Astrocyte of the cerebellum (primary cell): ENCODE measurements at regions not wholly inside any gene's neighbourhood (a gene's known extent, or its start where the extent isn't known, plus 50 kb on each side); places are given as distances from the start of the nearest gene placed in this dataset.

Experiments
- DNase-seq: peaks from one replicate; pipeline ENCODE4 v3.0.0-alpha.2; 2011; ENCODE audit warnings: low read depth
- H3K4me3 ChIP-seq: 2 replicates; pipeline ENCODE4 v1.5.1; 2011; ENCODE audit warnings: mild to moderate bottlenecking, low read depth, low read length, moderate library complexity
- in situ Hi-C: cut with HindIII; loops from 2 replicates; pipeline ENCODE4 v1.10.0; 2017; ENCODE audit warnings: low sequenced_read_pairs
- TF ChIP-seq, protein P1 (sequence below): IDR thresholded peaks from 2 replicates; pipeline ENCODE4 v1.5.1; 2012; ENCODE audit warnings: low read length, low read depth, moderate library complexity, mild to moderate bottlenecking; ENCODE audit errors: missing control alignments

DNA sequence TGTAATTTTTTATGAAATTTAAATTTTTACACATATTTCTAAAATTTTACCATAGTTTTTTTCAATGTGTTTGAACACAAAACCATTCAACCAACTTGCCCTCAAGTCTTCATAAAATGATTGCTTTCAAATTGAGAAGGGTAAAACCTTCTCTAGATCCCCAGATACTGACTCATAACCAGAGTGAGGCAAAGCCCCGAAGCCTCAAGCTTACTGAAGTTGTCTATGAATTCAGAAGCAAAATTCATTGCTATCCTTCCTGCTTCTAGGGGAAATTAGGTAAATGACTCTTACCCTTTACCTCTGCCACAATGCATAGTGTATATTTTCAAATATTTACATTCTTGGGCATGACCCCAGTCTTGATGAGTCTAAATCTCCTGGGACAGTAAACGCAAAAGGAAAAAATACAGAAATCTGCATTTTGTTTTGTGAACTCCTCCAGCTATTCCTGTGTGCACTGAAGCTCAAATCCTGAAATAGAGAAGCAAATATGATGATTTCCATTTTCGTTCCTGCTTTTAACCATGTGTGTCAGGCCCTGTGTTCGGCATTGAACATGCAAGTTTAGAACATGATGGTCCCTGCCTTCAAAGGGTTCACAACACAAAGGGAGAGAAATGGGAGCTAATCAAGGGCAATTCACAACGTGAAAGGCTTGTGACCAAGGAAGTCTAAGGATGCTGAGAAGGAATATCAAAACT, 246.3 kb downstream of the SUCLG1 start:
- no peak for DNase-seq
- no peak overlapping the region for H3K4me3 ChIP-seq
- in situ Hi-C loops = no loop called here
- TF ChIP-seq, protein P1, sequence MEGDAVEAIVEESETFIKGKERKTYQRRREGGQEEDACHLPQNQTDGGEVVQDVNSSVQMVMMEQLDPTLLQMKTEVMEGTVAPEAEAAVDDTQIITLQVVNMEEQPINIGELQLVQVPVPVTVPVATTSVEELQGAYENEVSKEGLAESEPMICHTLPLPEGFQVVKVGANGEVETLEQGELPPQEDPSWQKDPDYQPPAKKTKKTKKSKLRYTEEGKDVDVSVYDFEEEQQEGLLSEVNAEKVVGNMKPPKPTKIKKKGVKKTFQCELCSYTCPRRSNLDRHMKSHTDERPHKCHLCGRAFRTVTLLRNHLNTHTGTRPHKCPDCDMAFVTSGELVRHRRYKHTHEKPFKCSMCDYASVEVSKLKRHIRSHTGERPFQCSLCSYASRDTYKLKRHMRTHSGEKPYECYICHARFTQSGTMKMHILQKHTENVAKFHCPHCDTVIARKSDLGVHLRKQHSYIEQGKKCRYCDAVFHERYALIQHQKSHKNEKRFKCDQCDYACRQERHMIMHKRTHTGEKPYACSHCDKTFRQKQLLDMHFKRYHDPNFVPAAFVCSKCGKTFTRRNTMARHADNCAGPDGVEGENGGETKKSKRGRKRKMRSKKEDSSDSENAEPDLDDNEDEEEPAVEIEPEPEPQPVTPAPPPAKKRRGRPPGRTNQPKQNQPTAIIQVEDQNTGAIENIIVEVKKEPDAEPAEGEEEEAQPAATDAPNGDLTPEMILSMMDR = no peak

DNA sequence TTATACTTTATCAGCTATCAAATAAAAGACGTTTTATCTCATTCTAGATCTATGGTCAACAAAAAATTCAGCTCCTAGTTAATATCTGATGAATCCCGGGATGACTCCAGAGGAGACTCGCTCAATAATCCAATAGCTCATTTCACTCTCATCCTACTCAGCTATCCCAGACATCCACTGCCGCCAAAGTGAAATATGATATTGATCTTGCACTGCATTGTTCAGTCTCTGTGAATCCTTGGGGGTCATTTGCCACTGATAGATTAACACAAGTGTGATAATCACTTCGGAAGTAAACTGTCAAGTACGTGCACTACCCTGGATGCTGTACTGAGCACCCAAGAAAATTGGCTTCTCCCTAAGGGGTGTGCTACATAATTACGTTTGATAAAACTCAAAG, 249.1 kb downstream of the SUCLG1 start:
- no peak for DNase-seq
- TF ChIP-seq, protein P1 = no peak
- no peak overlapping the region for H3K4me3 ChIP-seq
- in situ Hi-C loops = no loop called here

DNA sequence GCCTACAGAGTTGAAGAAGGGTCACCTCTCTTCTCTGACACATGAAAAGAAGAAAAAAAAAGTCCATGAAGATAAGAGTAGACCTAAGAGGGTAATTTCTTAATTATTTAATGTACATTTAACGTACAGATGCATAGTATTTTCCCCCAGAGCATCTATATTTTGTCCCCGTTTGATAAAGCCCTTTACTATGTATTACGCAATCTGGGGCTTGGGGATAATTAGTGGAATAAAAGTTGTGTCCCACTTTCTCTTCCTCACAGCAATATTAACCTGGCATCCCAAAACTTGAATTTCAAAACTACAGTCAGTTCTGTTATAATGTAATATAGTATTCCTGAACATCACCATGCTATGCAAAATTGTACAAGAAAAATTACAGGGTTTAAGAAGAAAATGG, 254.1 kb downstream of the SUCLG1 start:
- in situ Hi-C loops = no loop called here
- DNase-seq = no peak
- H3K4me3 ChIP-seq = no peak overlapping the region
- TF ChIP-seq, protein P1 = no peak

DNA sequence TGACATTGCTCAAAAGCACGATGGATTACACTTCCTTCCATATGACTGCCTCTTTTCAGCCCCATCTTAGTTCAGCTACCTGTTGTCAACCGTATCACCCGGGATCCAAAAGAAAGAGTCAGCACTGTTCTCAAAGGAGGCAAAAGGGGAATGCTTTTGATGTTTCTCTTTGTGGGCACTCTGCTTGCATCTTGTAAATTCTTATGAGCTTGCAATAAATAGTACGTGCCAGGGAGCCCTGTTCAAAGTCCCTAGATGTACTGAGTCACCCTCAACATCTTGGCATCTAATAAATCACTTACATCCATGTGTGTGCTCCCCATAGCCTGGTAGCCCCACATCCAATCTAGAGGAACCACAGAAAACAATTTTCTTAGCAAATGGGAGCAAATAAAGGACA, 256.9 kb downstream of the SUCLG1 start:
- no peak for DNase-seq
- TF ChIP-seq, protein P1 = no peak
- in situ Hi-C loops = no loop called here

DNA sequence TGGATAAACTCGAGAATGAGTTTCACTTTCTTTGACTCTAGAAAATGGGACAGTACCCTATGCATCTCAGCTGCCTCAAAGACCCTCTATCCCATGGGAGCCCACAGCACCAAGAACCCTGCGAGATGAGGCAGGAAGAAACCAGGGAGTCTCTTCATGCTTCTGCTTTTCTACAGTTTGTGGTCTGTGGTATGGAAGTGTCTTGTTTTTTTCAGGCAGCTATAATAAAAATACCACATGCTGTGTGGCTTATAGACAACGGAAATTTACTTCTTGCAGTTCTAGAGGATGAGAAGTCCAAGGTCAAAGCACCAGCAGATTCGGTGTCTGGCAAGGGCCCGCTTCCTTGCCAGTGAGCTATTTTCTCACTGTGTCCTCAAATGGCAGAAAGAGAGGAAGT, 257.9 kb downstream of the SUCLG1 start:
- no peak overlapping the region for H3K4me3 ChIP-seq
- no peak for DNase-seq
- in situ Hi-C loops = no loop called here
- TF ChIP-seq, protein P1 = no peak

More for the DNA sequence above, 256.9 kb downstream of the SUCLG1 start:
- no peak overlapping the region for H3K4me3 ChIP-seq

DNA sequence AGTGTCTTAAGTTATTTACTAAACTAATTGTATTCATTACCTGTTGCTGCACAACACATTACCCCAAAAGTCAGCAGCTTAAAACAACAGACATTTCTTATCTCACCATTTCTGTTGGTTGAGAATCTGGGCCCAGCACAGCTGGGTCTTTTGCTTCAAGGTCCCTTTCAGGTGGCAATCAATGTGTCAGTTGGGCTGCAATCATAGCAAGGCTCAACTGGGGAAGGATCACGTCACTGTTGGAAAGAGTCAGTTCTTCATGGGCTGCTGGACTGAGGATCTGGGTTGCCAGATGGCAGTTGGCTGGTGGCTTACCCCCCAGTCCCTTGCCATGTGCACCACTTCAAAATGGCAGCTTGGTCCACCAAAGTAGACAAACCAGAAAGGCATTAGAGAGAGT, 261.2 kb downstream of the SUCLG1 start:
- TF ChIP-seq, protein P1 = no peak
- DNase-seq = no peak
- H3K4me3 ChIP-seq = no peak overlapping the region
- in situ Hi-C loops = no loop called here
